ENCODE measurements at regions not wholly inside any gene's neighbourhood (a gene's known extent, or its start where the extent isn't known, plus 50 kb on each side); places are given as distances from the start of the nearest gene placed in this dataset.

GRCh38 chr5:135134691-135135381 lies 100.8 kb upstream of the PITX1 start:
- TF ChIP-seq ZNF329 (CRISPR knock-in tag; IDR thresholded peaks at IDR 0.05; ENCODE audit: low read depth) (no peak), GABPB1 (CRISPR knock-in tag; IDR thresholded peaks at IDR 0.05) (no peak), CREB1 (IDR thresholded peaks at IDR 0.05) (no peak), CREB1 (CRISPR knock-in tag; IDR thresholded peaks at IDR 0.05) (no peak)
- TF ChIP-seq, protein P1, sequence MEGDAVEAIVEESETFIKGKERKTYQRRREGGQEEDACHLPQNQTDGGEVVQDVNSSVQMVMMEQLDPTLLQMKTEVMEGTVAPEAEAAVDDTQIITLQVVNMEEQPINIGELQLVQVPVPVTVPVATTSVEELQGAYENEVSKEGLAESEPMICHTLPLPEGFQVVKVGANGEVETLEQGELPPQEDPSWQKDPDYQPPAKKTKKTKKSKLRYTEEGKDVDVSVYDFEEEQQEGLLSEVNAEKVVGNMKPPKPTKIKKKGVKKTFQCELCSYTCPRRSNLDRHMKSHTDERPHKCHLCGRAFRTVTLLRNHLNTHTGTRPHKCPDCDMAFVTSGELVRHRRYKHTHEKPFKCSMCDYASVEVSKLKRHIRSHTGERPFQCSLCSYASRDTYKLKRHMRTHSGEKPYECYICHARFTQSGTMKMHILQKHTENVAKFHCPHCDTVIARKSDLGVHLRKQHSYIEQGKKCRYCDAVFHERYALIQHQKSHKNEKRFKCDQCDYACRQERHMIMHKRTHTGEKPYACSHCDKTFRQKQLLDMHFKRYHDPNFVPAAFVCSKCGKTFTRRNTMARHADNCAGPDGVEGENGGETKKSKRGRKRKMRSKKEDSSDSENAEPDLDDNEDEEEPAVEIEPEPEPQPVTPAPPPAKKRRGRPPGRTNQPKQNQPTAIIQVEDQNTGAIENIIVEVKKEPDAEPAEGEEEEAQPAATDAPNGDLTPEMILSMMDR (CRISPR knock-in tag; IDR thresholded peaks at IDR 0.05), result no peak

Data from HepG2 (cell line).